ENCODE measurements at regions not wholly inside any gene's neighbourhood (a gene's known extent, or its start where the extent isn't known, plus 50 kb on each side); places are given as distances from the start of the nearest gene placed in this dataset.

DNA sequence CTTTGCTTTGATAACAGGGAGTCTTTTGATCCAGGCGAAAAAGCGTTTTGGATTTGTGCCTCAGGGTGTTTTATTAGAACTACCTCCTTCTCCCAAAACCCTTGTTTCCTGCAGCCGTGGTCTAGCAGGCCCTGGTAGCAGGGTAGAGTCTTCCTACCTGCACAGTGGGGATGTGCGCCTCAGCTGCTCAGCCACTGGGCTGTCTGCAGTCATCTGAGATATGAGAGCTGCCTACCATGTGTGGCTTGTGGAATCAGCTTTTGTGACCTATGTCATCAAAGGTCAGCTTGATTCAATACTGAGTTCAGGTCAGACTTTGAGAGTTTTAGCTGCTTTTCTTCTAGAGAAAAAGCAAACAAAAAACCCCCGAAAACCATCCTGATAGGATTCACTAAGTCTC lies 279.5 kb downstream of the CLIC5 start:
- no peaks in the 10 kb centered on the region for H3K27me3 ChIP-seq
- H3K4me3 ChIP-seq (ENCODE audit: low read depth in 1 of 2, low read length in 1 of 2), result no peak overlapping the region
- TF ChIP-seq, protein P1, sequence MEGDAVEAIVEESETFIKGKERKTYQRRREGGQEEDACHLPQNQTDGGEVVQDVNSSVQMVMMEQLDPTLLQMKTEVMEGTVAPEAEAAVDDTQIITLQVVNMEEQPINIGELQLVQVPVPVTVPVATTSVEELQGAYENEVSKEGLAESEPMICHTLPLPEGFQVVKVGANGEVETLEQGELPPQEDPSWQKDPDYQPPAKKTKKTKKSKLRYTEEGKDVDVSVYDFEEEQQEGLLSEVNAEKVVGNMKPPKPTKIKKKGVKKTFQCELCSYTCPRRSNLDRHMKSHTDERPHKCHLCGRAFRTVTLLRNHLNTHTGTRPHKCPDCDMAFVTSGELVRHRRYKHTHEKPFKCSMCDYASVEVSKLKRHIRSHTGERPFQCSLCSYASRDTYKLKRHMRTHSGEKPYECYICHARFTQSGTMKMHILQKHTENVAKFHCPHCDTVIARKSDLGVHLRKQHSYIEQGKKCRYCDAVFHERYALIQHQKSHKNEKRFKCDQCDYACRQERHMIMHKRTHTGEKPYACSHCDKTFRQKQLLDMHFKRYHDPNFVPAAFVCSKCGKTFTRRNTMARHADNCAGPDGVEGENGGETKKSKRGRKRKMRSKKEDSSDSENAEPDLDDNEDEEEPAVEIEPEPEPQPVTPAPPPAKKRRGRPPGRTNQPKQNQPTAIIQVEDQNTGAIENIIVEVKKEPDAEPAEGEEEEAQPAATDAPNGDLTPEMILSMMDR (IDR thresholded peaks at IDR 0.05), result no peak
- H3K4me1 ChIP-seq (ENCODE audit: control insufficient read depth in 1 of 2, insufficient read depth in 1 of 2, low read depth in 1 of 2, low read length in 1 of 2), result peaks cover 6% of the 10 kb centered on the region in 2 experiments
- H3K27ac ChIP-seq, result no peak overlapping the region
- H3K36me3 ChIP-seq, result no peaks in the 10 kb centered on the region
- H3K9me3 ChIP-seq, result no peaks in the 10 kb centered on the region

DNA sequence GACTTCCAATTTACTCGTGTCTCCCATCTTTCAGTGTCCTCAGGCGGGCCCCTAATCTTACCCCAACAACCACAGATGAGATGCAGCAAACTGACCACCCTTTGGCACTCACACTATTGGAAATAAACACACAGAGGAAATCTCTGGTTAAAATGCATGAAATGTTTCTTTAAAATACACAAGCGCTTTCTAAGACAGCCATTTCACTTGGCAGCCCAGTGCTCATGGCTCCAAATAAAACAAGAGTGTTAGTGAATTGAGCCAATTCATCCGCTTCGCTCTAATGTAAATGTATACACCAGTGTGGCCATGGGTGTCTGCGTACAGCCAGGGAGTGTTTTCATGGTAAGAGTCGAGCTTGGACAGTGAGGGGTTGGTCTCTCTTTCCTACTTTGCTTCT lies 282.9 kb downstream of the CLIC5 start:
- Histone ChIP-seq H3K4me1 (ENCODE audit: control insufficient read depth in 1 of 2, insufficient read depth in 1 of 2, low read depth in 1 of 2, low read length in 1 of 2) (no peaks in the 10 kb centered on the region), H3K36me3 (no peaks in the 10 kb centered on the region), H3K4me3 (ENCODE audit: low read depth in 1 of 2, low read length in 1 of 2) (no peak overlapping the region), H3K27ac (no peak overlapping the region), H3K27me3 (no peaks in the 10 kb centered on the region), H3K9me3 (no peaks in the 10 kb centered on the region)
- TF ChIP-seq, protein P1 (IDR thresholded peaks at IDR 0.05), result no peak

DNA sequence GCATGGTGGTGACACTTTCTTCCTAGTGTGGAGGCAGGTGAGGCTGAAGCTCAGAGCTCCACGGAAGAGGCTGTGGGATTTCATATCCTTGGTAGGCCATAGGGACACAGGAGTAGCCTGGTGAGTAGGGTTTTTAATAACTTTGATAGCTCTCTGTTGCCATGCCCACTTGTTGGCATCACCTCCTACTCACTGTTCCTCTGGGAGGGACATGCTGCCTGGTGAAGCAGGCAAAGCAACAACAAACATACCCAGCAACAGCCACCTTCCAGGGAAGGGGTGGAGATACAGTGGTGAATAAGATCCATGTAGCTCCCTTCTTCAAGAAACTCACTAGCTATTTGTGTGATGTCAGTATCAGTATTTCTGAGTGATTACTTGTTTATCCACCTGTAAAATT lies 285.4 kb downstream of the CLIC5 start:
- Histone ChIP-seq H3K9me3 (no peaks in the 10 kb centered on the region), H3K4me1 (ENCODE audit: control insufficient read depth in 1 of 2, insufficient read depth in 1 of 2, low read depth in 1 of 2, low read length in 1 of 2) (no peaks in the 10 kb centered on the region), H3K36me3 (no peaks in the 10 kb centered on the region), H3K27me3 (no peaks in the 10 kb centered on the region), H3K4me3 (ENCODE audit: low read depth in 1 of 2, low read length in 1 of 2) (no peak overlapping the region), H3K27ac (no peak overlapping the region)
- TF ChIP-seq, protein P1 (IDR thresholded peaks at IDR 0.05), result no peak

DNA sequence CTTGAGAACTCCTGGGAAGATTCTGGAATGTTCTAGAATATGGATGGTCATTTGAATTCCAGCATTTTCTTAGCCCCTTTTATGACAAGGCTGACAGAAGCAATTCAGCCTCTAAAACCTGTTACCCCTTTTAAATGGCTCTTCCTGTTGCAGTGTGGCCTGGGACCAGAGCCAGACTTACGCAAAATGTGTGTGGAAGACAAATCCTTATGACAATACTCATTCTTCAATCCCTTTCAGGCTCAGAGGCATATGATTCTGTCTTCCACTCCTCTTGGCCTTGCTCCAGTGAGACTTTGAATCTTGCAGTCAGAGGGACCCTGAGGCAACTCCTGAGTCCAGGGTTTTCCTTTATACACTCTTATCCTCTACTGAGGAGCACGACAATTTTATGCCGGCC lies 287.0 kb downstream of the CLIC5 start:
- H3K27ac ChIP-seq, result no peak overlapping the region
- H3K4me3 ChIP-seq (ENCODE audit: low read depth in 1 of 2, low read length in 1 of 2), result no peak overlapping the region
- no peaks in the 10 kb centered on the region for H3K36me3 ChIP-seq
- H3K9me3 ChIP-seq, result no peaks in the 10 kb centered on the region
- no peaks in the 10 kb centered on the region for H3K4me1 ChIP-seq (ENCODE audit: control insufficient read depth in 1 of 2, insufficient read depth in 1 of 2, low read depth in 1 of 2, low read length in 1 of 2)
- TF ChIP-seq, protein P1 (IDR thresholded peaks at IDR 0.05), result no peak
- no peaks in the 10 kb centered on the region for H3K27me3 ChIP-seq

DNA sequence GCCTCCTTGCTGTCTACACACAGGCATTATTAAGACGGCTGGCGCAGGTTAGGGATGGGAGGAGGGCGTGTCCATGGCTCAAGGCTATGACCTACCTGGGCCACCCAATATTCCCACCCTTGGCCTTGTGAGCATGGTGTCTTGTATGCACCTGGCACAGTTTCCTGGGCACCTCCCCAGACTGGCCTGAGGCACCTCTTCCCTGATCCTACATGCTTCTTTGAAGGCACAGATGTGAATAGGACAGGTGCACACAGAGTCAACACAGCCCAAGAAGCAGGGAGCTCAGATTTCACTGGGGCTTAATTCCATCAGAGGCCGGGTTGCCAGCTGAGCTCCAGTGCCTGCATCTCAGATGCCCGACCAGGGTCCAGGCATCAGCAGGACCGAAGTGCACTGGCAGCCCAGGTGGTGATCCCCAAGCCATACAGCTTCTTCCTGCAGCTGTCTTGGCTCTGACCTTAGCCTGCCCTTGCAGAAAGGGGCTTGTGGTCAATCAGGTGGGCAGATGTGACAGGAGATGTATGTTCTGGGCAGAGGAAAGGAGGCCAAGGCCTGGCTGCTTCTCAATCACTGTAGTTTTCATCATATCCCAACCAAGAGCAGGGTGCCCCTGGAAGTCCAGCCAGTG lies 287.7 kb downstream of the CLIC5 start:
- Histone ChIP-seq H3K9me3 (no peaks in the 10 kb centered on the region), H3K27ac (no peak overlapping the region), H3K27me3 (no peaks in the 10 kb centered on the region), H3K36me3 (no peaks in the 10 kb centered on the region), H3K4me3 (ENCODE audit: low read depth in 1 of 2, low read length in 1 of 2) (no peak overlapping the region), H3K4me1 (ENCODE audit: control insufficient read depth in 1 of 2, insufficient read depth in 1 of 2, low read depth in 1 of 2, low read length in 1 of 2) (no peaks in the 10 kb centered on the region)
- TF ChIP-seq, protein P1 (IDR thresholded peaks at IDR 0.05), result no peak
